Thoracic aorta (tissue), 2 donors: ENCODE measurements at regions not wholly inside any gene's neighbourhood (a gene's known extent, or its start where the extent isn't known, plus 50 kb on each side); places are given as distances from the start of the nearest gene placed in this dataset.

Experiments
- ATAC-seq: fragments of 150-250 bp; one replicate; pipeline ENCODE4 v1.8.0; 2017; ENCODE audit warnings: low read depth; ENCODE audit not compliant: insufficient number of reproducible peaks, low FRiP score
- DNase-seq: peaks from one replicate; pipeline ENCODE4 v3.0.0-alpha.2; 2020; ENCODE audit warnings: low spot score
- H3K27ac ChIP-seq, 2 donors: fragments of 200-600 bp; sonication (generic); 1 replicate in 1 of 2; 2 replicates in 1 of 2; pipeline ENCODE4 v1.5.1; 2016; ENCODE audit warnings: mild to moderate bottlenecking in 2 of 2, moderate library complexity in 2 of 2
- H3K27me3 ChIP-seq: fragments of 200-600 bp; sonication (generic); replicated peaks from 2 replicates; pipeline ENCODE4 v1.6.0; 2016; ENCODE audit warnings: mild to moderate bottlenecking; ENCODE audit not compliant: insufficient read depth
- H3K36me3 ChIP-seq: fragments of 200-600 bp; sonication (generic); one replicate; pipeline ENCODE4 v1.5.1; 2016
- H3K4me1 ChIP-seq, 2 donors: fragments of 200-600 bp; sonication (generic); 1 replicate in 1 of 2; 2 replicates in 1 of 2; pipeline versions ENCODE4 v1.5.1 to v1.6.0; 2016; ENCODE audit warnings: low read depth in 2 of 2, mild to moderate bottlenecking in 1 of 2; ENCODE audit not compliant: control insufficient read depth in 1 of 2
- H3K4me3 ChIP-seq: fragments of 200-600 bp; sonication (generic); 2 replicates; pipeline ENCODE4 v1.5.1; 2016; ENCODE audit warnings: mild to moderate bottlenecking
- H3K9me3 ChIP-seq: fragments of 200-600 bp; sonication (generic); 2 replicates; pipeline ENCODE4 v1.5.1; 2016
- TF ChIP-seq, protein P1 (sequence below): fragments of 200-600 bp; sonication (generic); IDR thresholded peaks from one replicate; pipeline ENCODE4 v1.5.1; 2019; ENCODE audit warnings: antibody characterized with exemption

- H3K9me3 ChIP-seq: no peaks in the 10 kb centered on the region
- no peak overlapping the region for H3K27ac ChIP-seq
- no peaks in the 10 kb centered on the region for H3K4me1 ChIP-seq
- TF ChIP-seq, protein P1, sequence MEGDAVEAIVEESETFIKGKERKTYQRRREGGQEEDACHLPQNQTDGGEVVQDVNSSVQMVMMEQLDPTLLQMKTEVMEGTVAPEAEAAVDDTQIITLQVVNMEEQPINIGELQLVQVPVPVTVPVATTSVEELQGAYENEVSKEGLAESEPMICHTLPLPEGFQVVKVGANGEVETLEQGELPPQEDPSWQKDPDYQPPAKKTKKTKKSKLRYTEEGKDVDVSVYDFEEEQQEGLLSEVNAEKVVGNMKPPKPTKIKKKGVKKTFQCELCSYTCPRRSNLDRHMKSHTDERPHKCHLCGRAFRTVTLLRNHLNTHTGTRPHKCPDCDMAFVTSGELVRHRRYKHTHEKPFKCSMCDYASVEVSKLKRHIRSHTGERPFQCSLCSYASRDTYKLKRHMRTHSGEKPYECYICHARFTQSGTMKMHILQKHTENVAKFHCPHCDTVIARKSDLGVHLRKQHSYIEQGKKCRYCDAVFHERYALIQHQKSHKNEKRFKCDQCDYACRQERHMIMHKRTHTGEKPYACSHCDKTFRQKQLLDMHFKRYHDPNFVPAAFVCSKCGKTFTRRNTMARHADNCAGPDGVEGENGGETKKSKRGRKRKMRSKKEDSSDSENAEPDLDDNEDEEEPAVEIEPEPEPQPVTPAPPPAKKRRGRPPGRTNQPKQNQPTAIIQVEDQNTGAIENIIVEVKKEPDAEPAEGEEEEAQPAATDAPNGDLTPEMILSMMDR: no peak
- no peak overlapping the region for H3K4me3 ChIP-seq
- DNase-seq: no peak
- no peak for ATAC-seq
- H3K27me3 ChIP-seq: no peaks in the 10 kb centered on the region
- no peaks in the 10 kb centered on the region for H3K36me3 ChIP-seq
These were observed 428.1 kb downstream of the FLRT2 start for GRCh38 chr14:85958069-85958468.

DNA sequence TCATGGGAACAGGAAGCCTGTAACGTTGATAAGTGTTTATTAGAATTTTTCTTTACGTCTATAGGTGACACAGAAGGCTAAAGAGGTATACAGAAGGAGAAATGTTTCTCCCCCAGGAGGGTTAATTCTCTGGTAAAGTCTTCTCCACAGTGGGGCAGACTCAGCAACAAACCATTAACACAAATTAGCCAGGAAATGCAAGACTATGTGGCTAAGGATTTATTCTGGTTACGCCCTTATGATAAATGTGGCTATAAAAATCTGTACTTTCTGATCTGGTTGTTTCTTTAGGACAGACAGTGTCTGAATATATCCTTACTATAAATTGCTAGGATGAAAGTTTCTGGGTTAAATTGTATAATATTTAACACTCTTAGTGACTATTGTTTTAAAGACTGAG, 423.3 kb downstream of the FLRT2 start:
- no peak for DNase-seq
- no peak overlapping the region for H3K27ac ChIP-seq
- no peaks in the 10 kb centered on the region for H3K9me3 ChIP-seq
- no peak overlapping the region for H3K4me3 ChIP-seq
- no peaks in the 10 kb centered on the region for H3K36me3 ChIP-seq
- no peak for ATAC-seq
- TF ChIP-seq, protein P1: no peak
- H3K4me1 ChIP-seq: no peaks in the 10 kb centered on the region
- H3K27me3 ChIP-seq: no peaks in the 10 kb centered on the region

DNA sequence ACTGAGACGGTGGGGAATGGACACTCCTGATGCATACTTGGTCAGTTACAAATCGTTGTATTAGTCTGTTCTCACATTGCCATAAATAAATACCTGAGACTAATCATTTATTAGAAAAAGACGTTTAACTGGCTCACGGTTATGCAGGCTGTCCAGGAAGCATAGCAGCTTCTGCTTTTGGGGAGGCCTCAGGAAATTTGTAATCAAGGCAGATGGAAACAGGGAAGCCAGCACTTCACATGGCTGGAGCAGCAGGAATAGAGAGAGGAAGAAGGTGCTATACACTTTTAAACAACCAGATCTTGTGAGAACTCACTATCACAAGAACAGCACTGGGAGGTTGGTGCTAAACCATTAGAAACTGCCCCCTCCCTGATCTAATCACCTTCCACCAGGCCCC, 418.2 kb downstream of the FLRT2 start:
- TF ChIP-seq, protein P1: no peak
- no peak for ATAC-seq
- no peaks in the 10 kb centered on the region for H3K36me3 ChIP-seq

GRCh38 chr14:85947461-85948139, 417.7 kb downstream of the FLRT2 start:
- Histone ChIP-seq H3K4me1 (no peaks in the 10 kb centered on the region), H3K27me3 (no peaks in the 10 kb centered on the region), H3K36me3 (no peaks in the 10 kb centered on the region), H3K4me3 (no peak overlapping the region), H3K9me3 (no peaks in the 10 kb centered on the region), H3K27ac (no peak overlapping the region)
- no peak for ATAC-seq
- no peak for DNase-seq
- TF ChIP-seq, protein P1: no peak

More for the DNA sequence above, 418.2 kb downstream of the FLRT2 start:
- Histone ChIP-seq H3K4me3 (no peak overlapping the region), H3K27ac (no peak overlapping the region), H3K4me1 (no peaks in the 10 kb centered on the region), H3K9me3 (no peaks in the 10 kb centered on the region), H3K27me3 (no peaks in the 10 kb centered on the region)
- DNase-seq: no peak

DNA sequence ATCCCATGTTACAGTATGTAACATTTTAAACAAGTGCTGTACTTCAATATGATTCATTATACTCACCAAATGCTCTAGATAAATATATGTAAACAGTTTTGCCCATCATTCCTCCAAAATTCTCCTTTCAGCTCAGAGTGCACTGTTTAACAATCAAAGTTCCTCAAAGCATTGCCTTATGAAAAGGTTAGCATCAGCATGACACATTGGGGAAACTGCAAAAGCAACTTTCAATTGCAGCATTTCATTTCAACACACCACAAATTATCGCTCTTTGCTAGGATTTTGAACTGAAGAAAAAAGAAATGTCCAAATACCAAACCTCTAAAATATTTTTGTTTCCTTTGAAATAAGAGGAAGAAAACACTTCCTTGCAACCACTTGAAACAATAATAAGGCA, 413.2 kb downstream of the FLRT2 start:
- DNase-seq (no peak), ATAC-seq (no peak)
- Histone ChIP-seq H3K9me3 (no peaks in the 10 kb centered on the region), H3K4me1 (no peaks in the 10 kb centered on the region), H3K4me3 (no peak overlapping the region), H3K27me3 (no peaks in the 10 kb centered on the region), H3K27ac (no peak overlapping the region), H3K36me3 (no peaks in the 10 kb centered on the region)
- TF ChIP-seq, protein P1: no peak
